Fibroblast of skin of abdomen (primary cell): ENCODE measurements at regions not wholly inside any gene's neighbourhood (a gene's known extent, or its start where the extent isn't known, plus 50 kb on each side); places are given as distances from the start of the nearest gene placed in this dataset.

ENCODE experiments used
- DNase-seq: peaks from one replicate; pipeline ENCODE4 v3.0.0-alpha.2; 2013

DNA sequence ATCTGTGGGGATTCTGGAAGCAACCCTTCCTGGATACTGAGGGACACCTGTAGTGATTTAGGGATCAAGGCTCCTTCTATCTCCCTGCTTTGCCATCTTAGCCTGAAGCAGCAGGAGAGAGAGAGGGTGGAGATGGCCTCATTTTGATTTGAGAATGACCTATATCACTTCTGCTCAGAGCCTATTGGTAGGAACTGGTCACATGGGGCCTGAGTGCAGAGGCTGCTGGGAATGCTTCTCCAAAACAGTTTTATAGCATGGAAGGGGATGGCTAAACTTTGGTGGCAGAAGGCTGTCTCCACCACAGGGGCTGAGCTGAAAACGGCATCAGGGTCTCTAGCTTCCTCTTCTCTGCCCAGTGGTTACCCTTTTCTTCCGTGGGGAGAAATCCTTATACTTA, 105.8 kb downstream of the TBX19 start:
- no peak for DNase-seq

GRCh38 chr1:168381850-168382249, 101.2 kb downstream of the TBX19 start:
- DNase-seq, result no peak

GRCh38 chr1:168380945-168381344, 100.3 kb downstream of the TBX19 start:
- DNase-seq, result no peak

DNA sequence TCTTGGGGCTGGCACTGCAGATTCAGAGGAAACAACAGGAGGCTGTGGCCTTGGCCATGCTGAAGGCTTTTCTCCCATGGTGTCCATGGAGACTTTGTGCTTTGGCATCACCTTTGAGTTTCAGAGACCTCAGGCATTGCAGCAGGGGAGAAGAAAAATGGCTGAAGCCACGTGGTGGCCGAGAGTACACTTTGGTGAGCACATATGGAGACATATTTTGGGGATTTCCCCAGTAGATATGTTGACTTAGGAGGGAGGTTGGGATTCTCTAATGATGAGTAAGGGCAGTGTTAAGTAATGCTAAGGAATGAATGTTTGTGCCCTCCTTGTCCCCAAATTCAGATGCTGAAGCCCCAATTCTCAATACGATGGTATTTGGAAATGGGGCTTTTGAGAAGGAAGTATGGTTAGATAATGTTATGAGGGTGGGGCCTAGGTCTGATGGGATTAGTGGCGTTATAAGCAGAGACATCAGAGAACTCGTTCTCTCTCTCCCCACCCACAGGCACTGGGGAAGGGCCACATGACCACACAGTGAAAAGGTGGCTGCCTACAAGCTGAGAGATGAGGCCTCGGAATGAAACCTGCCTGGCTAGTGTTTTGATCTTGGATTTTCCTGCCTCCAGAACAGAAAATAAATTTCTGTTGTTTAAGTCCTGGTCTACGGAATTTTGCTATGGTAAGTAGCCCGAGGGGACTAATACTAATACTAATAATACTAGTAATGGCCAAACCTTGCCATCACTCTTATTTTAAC, 98.6 kb downstream of the TBX19 start:
- peak; percentile 23 for DNase-seq

DNA sequence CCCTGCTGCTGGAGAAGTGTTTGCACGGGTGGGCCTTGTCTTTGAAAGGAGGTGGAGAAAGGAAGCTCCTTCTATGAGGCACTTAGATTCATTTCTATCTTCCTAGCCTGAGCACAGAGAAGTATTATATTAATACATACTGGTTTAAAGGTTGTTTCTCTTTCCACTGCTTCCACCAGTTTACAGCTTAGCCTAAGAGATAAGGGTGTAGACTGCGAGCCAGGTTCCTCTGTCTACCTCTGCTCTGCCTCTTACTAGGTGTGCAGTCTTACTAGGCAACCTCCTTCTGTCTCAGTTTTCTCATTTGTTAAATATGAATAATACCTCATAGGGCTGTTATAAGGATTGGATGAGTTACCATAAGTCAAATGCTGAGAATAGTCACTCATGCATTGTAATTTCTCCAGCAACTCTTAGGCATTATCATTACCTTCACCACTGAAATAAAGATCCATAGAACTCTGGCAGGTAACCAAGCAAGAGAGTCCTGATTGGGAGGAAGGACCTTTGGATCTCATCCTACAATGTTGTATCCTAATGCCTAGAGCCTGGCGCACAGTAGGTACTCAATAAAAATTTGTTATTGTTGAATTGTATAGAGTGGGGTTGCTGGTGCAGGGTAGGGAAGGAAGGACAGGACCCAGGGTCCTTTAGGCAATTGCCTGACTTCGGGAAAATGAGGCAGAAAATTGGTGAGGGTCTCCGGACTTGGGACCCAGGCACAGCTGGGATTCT, 95.1 kb downstream of the TBX19 start:
- DNase-seq, result no peak

GRCh38 chr1:168374566-168374965, 93.9 kb downstream of the TBX19 start:
- DNase-seq, result no peak

DNA sequence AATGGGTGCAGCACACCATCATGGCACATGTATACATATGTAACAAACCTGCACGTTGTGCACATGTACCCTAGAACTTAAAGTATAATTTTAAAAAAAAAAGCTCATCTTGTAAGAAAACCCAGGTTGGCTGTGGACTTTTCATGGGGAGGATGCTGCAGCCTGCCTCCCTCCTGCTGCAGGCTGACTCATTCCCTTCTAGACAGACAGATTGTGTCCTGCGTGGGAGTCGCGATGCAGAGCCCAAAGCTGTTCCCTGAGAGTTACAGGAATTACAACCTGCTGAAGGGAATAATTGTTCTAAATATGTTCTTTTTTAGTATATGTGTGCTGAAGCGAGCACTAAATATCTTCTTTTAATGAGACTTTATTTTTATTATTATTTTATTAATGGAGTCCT, 93.2 kb downstream of the TBX19 start:
- DNase-seq, result no peak

- no peak for DNase-seq
These were observed 92.2 kb downstream of the TBX19 start for GRCh38 chr1:168372861-168373371.

- DNase-seq, result no peak
These were observed 91.6 kb downstream of the TBX19 start for GRCh38 chr1:168372307-168372706.

DNA sequence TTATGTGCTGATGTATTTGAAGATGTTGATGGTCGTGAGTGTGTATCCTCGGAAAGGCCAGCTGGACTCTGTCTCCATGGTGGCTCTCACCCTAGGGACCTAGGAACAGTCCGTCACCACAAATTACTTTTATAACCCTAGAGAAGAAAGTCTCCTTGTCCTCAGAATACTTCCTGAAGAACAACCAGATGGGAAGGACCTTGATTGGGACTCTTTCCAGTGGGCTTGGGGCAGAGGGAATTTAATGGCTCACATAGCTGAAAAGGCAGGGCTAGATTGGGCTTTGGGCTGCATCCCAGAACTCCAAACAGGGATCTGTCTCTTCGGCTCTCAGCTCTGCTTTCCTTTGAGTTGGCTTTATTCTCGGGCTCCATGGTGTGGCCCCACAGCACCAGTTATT, 90.8 kb downstream of the TBX19 start:
- no peak for DNase-seq

GRCh38 chr1:168370586-168370985, 89.9 kb downstream of the TBX19 start:
- no peak for DNase-seq

- DNase-seq, result no peak
These were observed 89.0 kb downstream of the TBX19 start for GRCh38 chr1:168369655-168370054.

DNA sequence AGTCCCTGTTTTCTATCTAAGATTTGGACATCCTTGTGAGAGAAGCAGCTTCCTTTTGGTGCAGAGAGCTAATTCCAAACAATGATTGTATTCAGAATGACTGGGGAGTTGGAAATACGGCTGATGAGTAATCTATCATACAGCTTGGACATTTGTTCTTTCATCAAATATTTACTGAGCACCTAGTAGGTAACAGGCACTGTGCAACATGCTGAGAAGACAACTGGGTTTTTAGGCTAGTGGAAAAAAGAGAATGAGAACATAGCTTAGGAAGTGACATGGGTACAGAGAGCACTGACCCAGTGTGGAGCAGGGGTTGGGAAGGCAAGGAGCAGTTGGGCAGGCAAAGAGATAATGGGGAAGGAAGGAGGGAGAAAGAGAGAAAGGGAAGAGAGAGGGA, 87.5 kb downstream of the TBX19 start:
- no peak for DNase-seq

GRCh38 chr1:168365719-168366479, 85.2 kb downstream of the TBX19 start:
- no peak for DNase-seq
